GM19455 (cell line): ENCODE measurements at regions not wholly inside any gene's neighbourhood (a gene's known extent, or its start where the extent isn't known, plus 50 kb on each side); places are given as distances from the start of the nearest gene placed in this dataset.

ENCODE experiments used
- ATAC-seq: cut with Tn5 transposase; IDR thresholded peaks from one replicate; pipeline ENCODE4 v1.9.1; 2021; ENCODE audit not compliant: unreplicated experiment

DNA sequence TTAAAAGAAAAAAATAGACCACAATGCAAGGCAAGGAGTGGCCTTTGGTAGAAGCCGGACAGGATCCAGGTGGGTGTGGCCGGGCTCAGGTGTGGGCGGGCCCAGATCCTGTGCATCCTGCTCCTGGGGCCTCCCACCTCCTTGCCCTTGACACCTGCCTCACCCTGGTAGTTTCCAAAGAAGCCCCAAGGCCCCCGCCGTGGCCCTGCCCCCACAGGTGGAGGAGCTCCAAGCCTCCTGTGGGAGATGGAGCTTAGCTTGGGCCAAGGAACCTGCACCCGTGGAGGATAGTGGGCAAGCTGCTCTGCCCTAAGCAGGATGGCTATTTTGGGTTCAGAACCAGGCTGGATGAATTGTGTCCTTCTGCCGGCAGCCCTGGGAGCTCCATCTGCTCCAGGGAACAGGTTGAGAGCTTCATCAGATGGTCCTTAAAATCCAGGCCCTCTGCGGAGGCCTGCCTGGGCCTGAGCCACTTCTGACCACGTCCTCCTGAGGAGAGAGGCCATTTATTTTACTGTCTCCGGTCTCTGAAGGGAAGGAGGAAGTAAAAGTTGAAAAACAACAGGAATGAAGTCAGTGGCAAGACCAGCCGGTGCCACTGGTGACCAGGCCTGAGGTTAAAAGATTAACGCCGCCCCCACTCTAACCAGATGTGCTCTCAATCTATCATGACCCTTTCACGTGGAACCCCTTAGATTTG lies 53.9 kb upstream of the KLF13 start:
- no peak for ATAC-seq

DNA sequence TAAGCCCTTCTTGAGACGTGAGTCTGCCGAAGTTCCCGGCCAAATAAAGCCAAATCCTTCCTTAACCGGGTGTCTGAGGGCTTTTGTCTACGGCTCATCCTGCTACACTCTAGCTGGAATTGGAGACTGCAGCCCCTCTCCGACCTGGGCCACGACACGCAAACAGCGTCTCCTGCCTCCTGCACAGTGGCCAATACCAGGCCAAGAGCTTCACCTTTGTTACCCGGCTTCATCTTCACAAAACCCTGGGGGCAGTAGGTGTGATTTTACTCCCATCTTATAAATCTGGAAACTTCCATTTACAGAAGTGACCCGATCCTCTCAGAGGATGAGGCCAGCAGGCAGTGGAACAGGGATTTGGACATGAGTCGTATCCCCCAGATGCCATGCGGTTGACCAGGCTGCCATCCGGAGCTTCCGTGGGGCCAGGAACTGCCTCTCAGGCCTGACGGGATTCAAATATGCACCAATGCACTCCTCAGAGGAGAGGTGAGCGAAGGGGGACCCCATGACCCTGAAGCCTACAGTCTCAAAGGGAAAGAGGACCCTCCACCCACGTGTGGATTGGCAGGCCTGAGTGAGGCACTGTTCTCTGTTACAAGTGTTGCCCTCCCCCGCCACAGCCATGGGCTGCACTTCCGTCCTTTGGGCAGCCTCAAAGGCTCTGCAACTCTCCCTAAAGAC lies 53.2 kb upstream of the KLF13 start:
- ATAC-seq, result no peak

- no peak for ATAC-seq
These were observed 51.9 kb upstream of the KLF13 start for GRCh38 chr15:31274496-31275330.

- no peak for ATAC-seq
These were observed 51.0 kb upstream of the KLF13 start for GRCh38 chr15:31275331-31276262.

DNA sequence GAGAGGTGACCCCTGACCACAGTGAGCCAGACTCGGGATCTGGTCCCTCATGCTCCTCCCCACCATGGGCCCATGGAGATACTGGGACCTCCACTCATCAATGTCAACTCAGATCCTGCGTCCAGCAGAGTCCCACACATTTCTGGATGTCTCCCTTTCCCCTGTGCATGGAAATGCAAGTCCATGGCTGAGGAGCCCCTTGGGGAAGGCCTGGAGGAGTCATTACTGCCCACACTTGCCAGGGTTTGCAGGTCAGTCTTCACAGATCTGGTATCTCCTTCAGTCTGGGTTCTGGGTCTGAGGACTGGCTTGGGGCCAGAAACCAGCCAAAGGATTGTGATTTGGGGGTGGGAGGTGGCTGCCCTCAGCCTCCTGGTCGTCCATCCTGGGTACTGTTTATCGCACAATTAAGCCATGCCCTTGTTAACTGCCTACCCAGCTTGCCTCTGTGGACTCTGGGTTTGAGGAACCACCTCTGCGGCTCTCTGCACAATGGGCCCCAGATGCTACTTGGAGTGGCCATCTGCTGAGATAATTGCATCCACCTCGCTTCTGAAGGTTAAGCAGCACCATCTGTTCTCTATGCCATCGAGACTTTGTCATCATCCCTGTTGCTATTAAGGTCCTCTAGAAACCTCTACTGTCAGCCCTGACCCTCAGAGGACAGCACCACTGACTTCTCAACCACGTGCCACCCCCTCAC lies 49.9 kb upstream of the KLF13 start:
- ATAC-seq, result no peak
